CD14-positive monocyte (primary cell): ENCODE measurements at regions not wholly inside any gene's neighbourhood (a gene's known extent, or its start where the extent isn't known, plus 50 kb on each side); places are given as distances from the start of the nearest gene placed in this dataset.

Source experiments
- DNase-seq, 3 donors: peaks; one replicate each; pipeline ENCODE4 v3.0.0-alpha.2; 2011 to 2022
- H2AFZ ChIP-seq: 2 replicates; pipeline ENCODE4 v1.6.0; 2012; ENCODE audit warnings: mild to moderate bottlenecking, low read depth, low read length, inconsistent platforms; ENCODE audit not compliant: insufficient read depth, poor library complexity, severe bottlenecking
- H3K27ac ChIP-seq, 2 donors: 1 replicate in 1 of 2; 2 replicates in 1 of 2; pipeline ENCODE4 v1.5.1; 2012 to 2013; ENCODE audit warnings: low read length in 2 of 2, control low read depth in 1 of 2, inconsistent platforms in 1 of 2, low read depth in 1 of 2, mild to moderate bottlenecking in 1 of 2
- H3K27me3 ChIP-seq, 2 donors: one replicate each; pipeline versions ENCODE4 v1.6.0 to v1.6.1; 2011 to 2013; ENCODE audit warnings: low read length in 2 of 2; ENCODE audit not compliant: control insufficient read depth in 2 of 2, insufficient read depth in 2 of 2
- H3K36me3 ChIP-seq, 2 donors: replicated peaks in 1 of 2; 1 replicate in 1 of 2; 2 replicates in 1 of 2; pipeline versions ENCODE4 v1.5.1 to v1.6.1; 2012 to 2013; ENCODE audit warnings: low read length in 2 of 2, control low read depth in 1 of 2, inconsistent platforms in 1 of 2, mild to moderate bottlenecking in 1 of 2; ENCODE audit not compliant: insufficient read depth in 2 of 2, control insufficient read depth in 1 of 2
- H3K4me1 ChIP-seq, 2 donors: 1 replicate in 1 of 2; 2 replicates in 1 of 2; pipeline versions ENCODE4 v1.5.1 to v1.6.1; 2012 to 2013; ENCODE audit warnings: low read length in 2 of 2, control low read depth in 1 of 2, inconsistent platforms in 1 of 2, mild to moderate bottlenecking in 1 of 2, moderate library complexity in 1 of 2; ENCODE audit not compliant: insufficient read depth in 2 of 2, control insufficient read depth in 1 of 2
- H3K4me2 ChIP-seq: replicated peaks from 2 replicates; pipeline ENCODE3; 2012; ENCODE audit warnings: low read length, moderate library complexity, mild to moderate bottlenecking; ENCODE audit not compliant: poor library complexity, severe bottlenecking; ENCODE audit errors: extremely low read depth
- H3K4me3 ChIP-seq, 3 experiments: fragments of 200-600 bp in 1 of 3; sonication (generic) in 1 of 3; replicated peaks in 1 of 3; 1 replicate in 2 of 3; 2 replicates in 1 of 3; pipeline ENCODE4 v1.5.1; 2011 to 2013; ENCODE audit warnings: low read length in 3 of 3, mild to moderate bottlenecking in 3 of 3, control low read depth in 2 of 3, low read depth in 2 of 3, inconsistent platforms in 1 of 3, moderate library complexity in 1 of 3
- H3K79me2 ChIP-seq: 2 replicates; pipeline ENCODE4 v1.6.0; 2012; ENCODE audit warnings: mild to moderate bottlenecking, control low read depth, inconsistent platforms, low read length, moderate library complexity; ENCODE audit not compliant: insufficient read depth
- H3K9ac ChIP-seq: 2 replicates; pipeline ENCODE4 v1.6.0; 2017; ENCODE audit warnings: low read length, mild to moderate bottlenecking; ENCODE audit not compliant: insufficient read depth, poor library complexity, severe bottlenecking
- H3K9me3 ChIP-seq, 2 donors: replicated peaks in 1 of 2; 1 replicate in 1 of 2; 2 replicates in 1 of 2; pipeline versions ENCODE4 v1.5.1 to v1.6.1; 2012 to 2013; ENCODE audit warnings: low read length in 2 of 2, control low read depth in 1 of 2; ENCODE audit not compliant: control insufficient read depth in 1 of 2, insufficient read depth in 1 of 2
- H4K20me1 ChIP-seq: 2 replicates; pipeline ENCODE4 v1.6.0; 2012; ENCODE audit warnings: mild to moderate bottlenecking, low read length, control low read depth, moderate library complexity; ENCODE audit not compliant: insufficient read depth
- H3K27ac Mint-ChIP-seq, 7 donors: one replicate each; pipeline ENCODE4 v1.8.0; 2020; ENCODE audit warnings: mild to moderate bottlenecking in 7 of 7, mixed read lengths in 7 of 7, moderate library complexity in 6 of 7, inconsistent platforms in 2 of 7
- H3K27me3 Mint-ChIP-seq, 3 donors: one replicate each; pipeline ENCODE4 v1.8.0; 2021 to 2022; ENCODE audit warnings: low read depth in 3 of 3, mild to moderate bottlenecking in 3 of 3, mixed read lengths in 3 of 3, moderate library complexity in 3 of 3, inconsistent platforms in 1 of 3
- H3K36me3 Mint-ChIP-seq, 2 donors: one replicate each; pipeline ENCODE4 v1.8.0; 2020; ENCODE audit warnings: mixed read lengths in 2 of 2, inconsistent platforms in 1 of 2, mild to moderate bottlenecking in 1 of 2
- H3K4me1 Mint-ChIP-seq: one replicate; pipeline ENCODE4 v1.8.0; 2020; ENCODE audit warnings: mild to moderate bottlenecking, mixed read lengths
- H3K4me3 Mint-ChIP-seq, 2 donors: one replicate each; pipeline ENCODE4 v1.8.0; 2020; ENCODE audit warnings: mild to moderate bottlenecking in 2 of 2, mixed read lengths in 2 of 2, moderate library complexity in 1 of 2
- H3K9me3 Mint-ChIP-seq, 7 donors: one replicate each; pipeline ENCODE4 v1.8.0; 2020 to 2022; ENCODE audit warnings: mixed read lengths in 7 of 7, mild to moderate bottlenecking in 6 of 7, moderate library complexity in 6 of 7, inconsistent platforms in 2 of 7
- CTCF ChIP-seq: fragments of 200-600 bp; IDR thresholded peaks from one replicate; pipeline ENCODE4 v1.8.0; 2022; ENCODE audit warnings: antibody characterized with exemption, mild to moderate bottlenecking
- WGBS: methylation state at CpG from one replicate; pipeline ENCODE4 v1.1.5; 2013; ENCODE audit warnings: missing lambda C conversion rate; ENCODE audit not compliant: insufficient coverage; 5-methylcytosine and 5-hydroxymethylcytosine counted together
- intact Hi-C, 2 donors: fragments of 100-400 bp; cut with micrococcal nuclease; formaldehyde crosslinking; loops; one replicate each; pipeline versions ENCODE4 v1.15.0 to v1.15.1; 2023

- H3K9me3 Mint-ChIP-seq, result peaks cover 6 to 21% (median 14%) of the 10 kb centered on the region in 7 donors
- H2AFZ ChIP-seq, result no peak overlapping the region
- H3K79me2 ChIP-seq, result no peaks in the 10 kb centered on the region
- H3K27ac Mint-ChIP-seq, result no peak overlapping the region
- no peak overlapping the region for H3K27ac ChIP-seq
- H3K36me3 Mint-ChIP-seq, result no peaks in the 10 kb centered on the region
- no peak for TF ChIP-seq CTCF
- H3K27me3 Mint-ChIP-seq, result peaks cover 0 to 4% (median 4%) of the 10 kb centered on the region in 3 donors
- peaks cover 11 to 12% of the 10 kb centered on the region in 2 donors for H3K9me3 ChIP-seq
- H3K27me3 ChIP-seq, result no peaks in the 10 kb centered on the region
- no peak overlapping the region for H3K4me3 Mint-ChIP-seq
- no CpG with 5 or more reads among the region's 2 CpGs for WGBS
- intact Hi-C loops, result no loop called here
- no peak overlapping the region for H3K9ac ChIP-seq
- no peak overlapping the region for H3K4me3 ChIP-seq
- H4K20me1 ChIP-seq, result no peaks in the 10 kb centered on the region
- no peaks in the 10 kb centered on the region for H3K36me3 ChIP-seq
- DNase-seq, result no peak
- no peak overlapping the region for H3K4me2 ChIP-seq
- no peaks in the 10 kb centered on the region for H3K4me1 ChIP-seq
- no peaks in the 10 kb centered on the region for H3K4me1 Mint-ChIP-seq
Observed at GRCh38 chrX:39299615-39300014, 498.4 kb downstream of the MID1IP1 start.

GRCh38 chrX:39301036-39301435 lies 499.8 kb downstream of the MID1IP1 start:
- H3K4me1 Mint-ChIP-seq, result no peaks in the 10 kb centered on the region
- Histone ChIP-seq H3K36me3 (no peaks in the 10 kb centered on the region), H3K27me3 (no peaks in the 10 kb centered on the region), H3K4me2 (no peak overlapping the region), H3K27ac (no peak overlapping the region), H3K9ac (no peak overlapping the region), H3K79me2 (no peaks in the 10 kb centered on the region), H3K9me3 (peaks cover 11 to 12% of the 10 kb centered on the region in 2 donors), H2AFZ (no peak overlapping the region), H4K20me1 (no peaks in the 10 kb centered on the region), H3K4me3 (no peak overlapping the region), H3K4me1 (no peaks in the 10 kb centered on the region)
- H3K27me3 Mint-ChIP-seq, result peaks cover 0 to 2% (median 2%) of the 10 kb centered on the region in 3 donors
- intact Hi-C loops, result no loop called here
- no peak overlapping the region for H3K4me3 Mint-ChIP-seq
- no peak for TF ChIP-seq CTCF
- H3K9me3 Mint-ChIP-seq, result peaks cover 6 to 20% (median 11%) of the 10 kb centered on the region in 7 donors
- H3K36me3 Mint-ChIP-seq, result no peaks in the 10 kb centered on the region
- no peak overlapping the region for H3K27ac Mint-ChIP-seq
- WGBS, result no CpG with 5 or more reads among the region's 1 CpG
- no peak for DNase-seq
